ENCODE measurements at regions not wholly inside any gene's neighbourhood (a gene's known extent, or its start where the extent isn't known, plus 50 kb on each side); places are given as distances from the start of the nearest gene placed in this dataset.
"Not testable (repeated sequence)": the region's sequence is repeated elsewhere in the genome, so short reads cannot be mapped to it uniquely, and the experiment has no call there.

GRCh38 chr6:90891355-90891754 lies 304.5 kb upstream of the MAP3K7 start:
- no peaks in the 10 kb centered on the region for H3K4me1 ChIP-seq
- intact Hi-C loops (cut with DNase I), result no loop called here
- no peaks in the 10 kb centered on the region for H3K9me3 ChIP-seq
- TF ChIP-seq CTCF (IDR thresholded peaks at IDR 0.05) (no peak), POLR2A (IDR thresholded peaks at IDR 0.05) (no peak)
- 49% methylated on average over 5 of the region's 5 CpGs for WGBS (ENCODE audit: insufficient coverage, low coverage, low lambda C conversion rate, missing lambda C conversion rate)
- H3K27me3 ChIP-seq, result no peaks in the 10 kb centered on the region
- no peak overlapping the region for H3K4me3 ChIP-seq
- no peaks in the 10 kb centered on the region for H3K36me3 ChIP-seq
- no peak overlapping the region for H3K27ac ChIP-seq
- ATAC-seq, result no peak
- DNase-seq, result no peak

- H3K4me1 ChIP-seq, result no peaks in the 10 kb centered on the region
- H3K9me3 ChIP-seq, result no peaks in the 10 kb centered on the region
- WGBS (ENCODE audit: insufficient coverage, low coverage, low lambda C conversion rate, missing lambda C conversion rate), result 31% methylated on average over 7 of the region's 8 CpGs
- DNase-seq (no peak), ATAC-seq (no peak)
- no peaks in the 10 kb centered on the region for H3K27me3 ChIP-seq
- no peaks in the 10 kb centered on the region for H3K36me3 ChIP-seq
- TF ChIP-seq POLR2A (IDR thresholded peaks at IDR 0.05), result no peak
- TF ChIP-seq CTCF (IDR thresholded peaks at IDR 0.05), result no peak
- intact Hi-C loops (cut with DNase I), result no loop called here
- H3K4me3 ChIP-seq, result no peak overlapping the region
- H3K27ac ChIP-seq, result no peak overlapping the region
These were observed 303.9 kb upstream of the MAP3K7 start for GRCh38 chr6:90890683-90891330.

GRCh38 chr6:90887764-90888163 lies 300.9 kb upstream of the MAP3K7 start:
- no peaks in the 10 kb centered on the region for H3K27me3 ChIP-seq
- DNase-seq, result no peak

GRCh38 chr6:90885611-90886056 lies 298.8 kb upstream of the MAP3K7 start:
- intact Hi-C loops (cut with DNase I), result no loop called here
- WGBS (ENCODE audit: insufficient coverage, low coverage, low lambda C conversion rate, missing lambda C conversion rate), result 70% methylated on average over 4 of the region's 10 CpGs
- no peak for TF ChIP-seq CTCF (IDR thresholded peaks at IDR 0.05)
- TF ChIP-seq POLR2A (IDR thresholded peaks at IDR 0.05), result no peak

More at GRCh38 chr6:90887764-90888163, 300.9 kb upstream of the MAP3K7 start:
- intact Hi-C loops (cut with DNase I), result no loop called here
- Histone ChIP-seq H3K9me3 (no peaks in the 10 kb centered on the region), H3K4me3 (no peak overlapping the region), H3K4me1 (no peaks in the 10 kb centered on the region), H3K27ac (no peak overlapping the region), H3K36me3 (no peaks in the 10 kb centered on the region)
- TF ChIP-seq POLR2A (IDR thresholded peaks at IDR 0.05) (no peak), CTCF (IDR thresholded peaks at IDR 0.05) (no peak)
- ATAC-seq, result no peak

GRCh38 chr6:90885137-90885536 lies 298.3 kb upstream of the MAP3K7 start:
- H3K9me3 ChIP-seq; H3K4me3 ChIP-seq; H3K4me1 ChIP-seq; DNase-seq; H3K27ac ChIP-seq; intact Hi-C loops (cut with DNase I); ATAC-seq; H3K27me3 ChIP-seq; H3K36me3 ChIP-seq: not testable (repeated sequence)
- 80% methylated on average over 1 of the region's 4 CpGs for WGBS (ENCODE audit: insufficient coverage, low coverage, low lambda C conversion rate, missing lambda C conversion rate)

More at GRCh38 chr6:90885611-90886056, 298.8 kb upstream of the MAP3K7 start:
- H3K36me3 ChIP-seq, result no peaks in the 10 kb centered on the region
- no peaks in the 10 kb centered on the region for H3K4me1 ChIP-seq
- DNase-seq (no peak), ATAC-seq (no peak)
- no peaks in the 10 kb centered on the region for H3K9me3 ChIP-seq
- H3K27me3 ChIP-seq, result no peaks in the 10 kb centered on the region
- no peak overlapping the region for H3K4me3 ChIP-seq
- no peak overlapping the region for H3K27ac ChIP-seq
